A549 (cell line): ENCODE measurements at regions not wholly inside any gene's neighbourhood (a gene's known extent, or its start where the extent isn't known, plus 50 kb on each side); places are given as distances from the start of the nearest gene placed in this dataset.

Experiments
- ATAC-seq, 2 experiments: fragments of 200-7000 bp in 1 of 2; fragments of >200 bp in 1 of 2; cut with Nextera tagmentation in 1 of 2; cut with Tn5 transposase in 1 of 2; 3 replicates each; pipeline versions ENCODE4 v1.8.0 to v1.9.1; 2018 to 2020; ENCODE audit warnings: mild to moderate bottlenecking in 1 of 2, moderate library complexity in 1 of 2
- CTCF ChIA-PET: fragments of 300-600 bp; sonication (Branson Sonifier 250); formaldehyde crosslinking; extraction: SDS; loops from one replicate; lab custom pipeline; 2021; ENCODE audit warnings: antibody characterized with exemption, inconsistent platforms; lab: Yijun Ruan, JAX
- POLR2A ChIA-PET: fragments of 350-600 bp; formaldehyde crosslinking; extraction: SDS; loops from one replicate; lab custom pipeline; 2021; ENCODE audit warnings: antibody characterized with exemption, inconsistent platforms; lab: Yijun Ruan, JAX
- DNase-seq, 2 experiments: peaks; one replicate each; pipeline versions ENCODE4 v3.0.0 to v3.0.0-alpha.2; 2011 to 2016; ENCODE audit warnings: low read depth in 1 of 2, low spot score in 1 of 2
- FAIRE-seq: peaks from 2 replicates; lab custom pipeline; 2011; peaks lifted over from hg19 to GRCh38; lab: Jason Lieb, UNC
- H3K27ac ChIP-seq, 2 experiments: fragments of >200 bp; sonication (Bioruptor Twin); formaldehyde crosslinking; 3 replicates each; pipeline ENCODE4 v1.5.1; 2016 to 2017
- H3K4me1 ChIP-seq: fragments of >200 bp; sonication (Bioruptor Twin); formaldehyde crosslinking; 3 replicates; pipeline ENCODE4 v1.6.1; 2016
- H3K4me2 ChIP-seq: fragments of >200 bp; sonication (Bioruptor Twin); formaldehyde crosslinking; 3 replicates; pipeline ENCODE4 v1.6.1; 2016
- H3K4me3 ChIP-seq: fragments of >200 bp; sonication (Bioruptor Twin); formaldehyde crosslinking; 3 replicates; pipeline ENCODE4 v1.5.1; 2016
- H3K9me3 ChIP-seq: fragments of >200 bp; sonication (Bioruptor Twin); formaldehyde crosslinking; 3 replicates; pipeline ENCODE4 v1.6.1; 2016
- BHLHE40 ChIP-seq: IDR thresholded peaks from 2 replicates; pipeline ENCODE4 v1.6.1; 2012; ENCODE audit warnings: low read depth, low read length, inconsistent platforms
- CBX2 ChIP-seq: fragments of 200-600 bp; sonication (generic); IDR thresholded peaks from 2 replicates; pipeline ENCODE4 v1.6.1; 2016; ENCODE audit warnings: low read depth, mild to moderate bottlenecking, borderline replicate concordance
- CHD2 ChIP-seq: fragments of 150-350 bp; IDR thresholded peaks from 2 replicates; pipeline ENCODE4 v1.6.1; 2014; ENCODE audit warnings: low read length; ENCODE audit not compliant: partially characterized antibody
- EHF ChIP-seq: fragments of 250-450 bp; sonication (Bioruptor Pico); IDR thresholded peaks from 2 replicates; pipeline ENCODE4 v1.5.0; 2020; ENCODE audit warnings: mild to moderate bottlenecking
- FOSB ChIP-seq: fragments of 250-450 bp; sonication (Bioruptor Pico); IDR thresholded peaks from 2 replicates; pipeline ENCODE4 v1.5.0; 2020; ENCODE audit warnings: mild to moderate bottlenecking, moderate library complexity
- GATA3 ChIP-seq: IDR thresholded peaks from 2 replicates; pipeline ENCODE4 v1.6.1; 2012; ENCODE audit warnings: borderline replicate concordance
- HEYL ChIP-seq: fragments of 250-450 bp; sonication (Bioruptor Pico); IDR thresholded peaks from 2 replicates; pipeline ENCODE4 v1.8.0; 2021; ENCODE audit warnings: mild to moderate bottlenecking, moderate library complexity
- HOXA7 ChIP-seq: fragments of 250-450 bp; sonication (Bioruptor Pico); IDR thresholded peaks from 2 replicates; pipeline ENCODE4 v1.5.0; 2020; ENCODE audit warnings: mild to moderate bottlenecking, moderate library complexity
- HOXB13 ChIP-seq: fragments of 250-450 bp; sonication (Bioruptor Pico); IDR thresholded peaks from 2 replicates; pipeline ENCODE4 v1.5.0; 2020; ENCODE audit warnings: low read depth, mild to moderate bottlenecking, moderate library complexity
- KDM5A ChIP-seq: fragments of 200-600 bp; sonication (generic); IDR thresholded peaks from 2 replicates; pipeline ENCODE4 v1.6.1; 2016; ENCODE audit warnings: antibody characterized with exemption, mild to moderate bottlenecking
- MAZ ChIP-seq: fragments of 150-350 bp; IDR thresholded peaks from 2 replicates; pipeline ENCODE4 v1.6.1; 2014; ENCODE audit warnings: antibody characterized with exemption, low read depth, low read length, borderline replicate concordance
- MYC ChIP-seq: IDR thresholded peaks from 2 replicates; pipeline ENCODE4 v1.6.1; 2012; ENCODE audit warnings: mild to moderate bottlenecking, inconsistent platforms, low read length, improper control_type of control experiment, borderline replicate concordance
- NPAS2 ChIP-seq: fragments of 250-450 bp; sonication (Bioruptor Pico); IDR thresholded peaks from 2 replicates; pipeline ENCODE4 v1.8.0; 2022; ENCODE audit warnings: mild to moderate bottlenecking, moderate library complexity, borderline replicate concordance
- PHF8 ChIP-seq: fragments of 200-600 bp; sonication (generic); IDR thresholded peaks from 2 replicates; pipeline ENCODE4 v1.6.1; 2016; ENCODE audit warnings: low read depth, mild to moderate bottlenecking, antibody characterized with exemption, moderate library complexity, borderline replicate concordance
- POLR2A ChIP-seq: IDR thresholded peaks from 2 replicates; pipeline ENCODE4 v1.6.1; 2012; ENCODE audit warnings: mild to moderate bottlenecking, low read length
- RAD21 ChIP-seq, 2 experiments: fragments of >200 bp in 1 of 2; sonication (Bioruptor Twin) in 1 of 2; formaldehyde crosslinking in 1 of 2; IDR thresholded peaks in 1 of 2; conservative IDR thresholded peaks in 1 of 2; 2 replicates in 1 of 2; 3 replicates in 1 of 2; pipeline ENCODE4 v1.6.1; 2012 to 2018; ENCODE audit warnings: inconsistent platforms in 1 of 2
- SMC3 ChIP-seq: fragments of >200 bp; sonication (Bioruptor Twin); formaldehyde crosslinking; IDR thresholded peaks from 3 replicates; pipeline ENCODE4 v1.6.1; 2018; ENCODE audit warnings: inconsistent platforms
- ZC3H11A ChIP-seq: fragments of 450-650 bp; IDR thresholded peaks from 2 replicates; pipeline ENCODE4 v1.6.1; 2014; ENCODE audit warnings: antibody characterized with exemption, mild to moderate bottlenecking
- ZNF302 ChIP-seq: fragments of 250-450 bp; sonication (Bioruptor Pico); IDR thresholded peaks from 2 replicates; pipeline ENCODE4 v1.9.0; 2021; ENCODE audit warnings: inconsistent platforms, mild to moderate bottlenecking, moderate library complexity
- ZSCAN20 ChIP-seq: fragments of 250-450 bp; sonication (Bioruptor Pico); IDR thresholded peaks from 2 replicates; pipeline ENCODE4 v1.8.0; 2022; ENCODE audit warnings: mild to moderate bottlenecking, moderate library complexity
- WGBS: methylation state at CpG from one replicate; pipeline ENCODE4 v1.1.6; 2017; ENCODE audit errors: missing lambda C conversion rate; 5-methylcytosine and 5-hydroxymethylcytosine counted together
- TF ChIP-seq, protein P1 (sequence below): fragments of >200 bp; sonication (Bioruptor Twin); formaldehyde crosslinking; IDR thresholded peaks from 2 replicates; pipeline ENCODE4 v1.6.1; 2016
- TF ChIP-seq, protein P2 (sequence below): fragments of >200 bp; sonication (Bioruptor Twin); formaldehyde crosslinking; IDR thresholded peaks from 3 replicates; pipeline ENCODE4 v1.6.1; 2016
- TF ChIP-seq, protein P3 (sequence below): IDR thresholded peaks from 2 replicates; pipeline ENCODE4 v1.6.1; 2012
- TF ChIP-seq, protein P4 (sequence below): IDR thresholded peaks from 2 replicates; pipeline ENCODE4 v1.6.1; 2012; ENCODE audit warnings: low read depth, borderline replicate concordance
- TF ChIP-seq, protein P5 (sequence below): fragments of >200 bp; sonication (Bioruptor Twin); formaldehyde crosslinking; IDR thresholded peaks from 3 replicates; pipeline ENCODE4 v1.5.1; 2016

DNA sequence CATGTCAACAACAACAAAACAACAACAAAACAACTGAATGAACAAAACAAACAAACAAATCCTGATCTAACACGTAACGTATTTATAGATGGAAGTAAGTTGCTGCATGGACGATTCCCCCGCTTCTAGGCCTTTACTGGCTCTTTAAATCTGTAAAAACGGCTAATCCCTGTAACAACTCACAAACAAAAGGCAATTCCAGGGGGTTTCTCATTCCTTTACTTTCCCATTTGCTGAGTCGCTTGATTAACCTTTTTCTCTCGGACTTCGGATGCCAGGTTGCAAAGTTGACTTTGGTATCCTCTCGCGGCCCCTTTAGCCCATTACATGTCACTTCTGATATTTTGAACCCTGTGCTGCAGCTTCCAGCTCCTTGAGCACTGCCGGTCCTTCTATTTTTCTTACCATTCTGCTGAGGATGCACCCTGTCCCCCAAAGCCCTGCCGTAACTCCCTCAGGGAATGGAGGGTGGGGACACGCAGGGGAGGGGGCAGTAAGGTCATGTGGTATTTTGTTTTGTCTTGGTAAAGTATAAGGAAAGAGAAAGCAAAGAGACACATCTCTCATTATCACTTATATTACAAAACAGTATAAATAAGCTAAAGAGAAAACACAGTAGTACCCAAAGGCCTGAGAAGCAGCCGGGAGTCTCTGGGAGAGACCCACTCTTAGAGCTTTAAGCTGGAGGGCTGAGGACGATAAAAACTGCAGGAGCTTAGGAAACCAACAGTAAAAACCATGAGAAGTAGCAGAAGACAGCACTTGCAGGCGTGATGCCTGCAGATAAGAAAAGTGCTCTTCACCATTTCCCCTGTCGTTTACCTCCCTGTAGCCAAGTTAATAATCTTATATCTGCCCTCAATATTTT lies 457.8 kb upstream of the ZNF717 start:
- 20% methylated on average over 17 of the region's 17 CpGs for WGBS
- CTCF ChIA-PET = no interaction called here
- Histone ChIP-seq H3K4me1 (no peaks in the 10 kb centered on the region), H3K27ac (no peak overlapping the region), H3K4me3 (no peak overlapping the region), H3K9me3 (no peaks in the 10 kb centered on the region; the same call in 2 of the 3 replicates), H3K4me2 (no peak overlapping the region)
- no peak for ATAC-seq
- TF ChIP-seq, protein P1, sequence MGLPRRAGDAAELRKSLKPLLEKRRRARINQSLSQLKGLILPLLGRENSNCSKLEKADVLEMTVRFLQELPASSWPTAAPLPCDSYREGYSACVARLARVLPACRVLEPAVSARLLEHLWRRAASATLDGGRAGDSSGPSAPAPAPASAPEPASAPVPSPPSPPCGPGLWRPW = no peak
- TF ChIP-seq, protein P2, sequence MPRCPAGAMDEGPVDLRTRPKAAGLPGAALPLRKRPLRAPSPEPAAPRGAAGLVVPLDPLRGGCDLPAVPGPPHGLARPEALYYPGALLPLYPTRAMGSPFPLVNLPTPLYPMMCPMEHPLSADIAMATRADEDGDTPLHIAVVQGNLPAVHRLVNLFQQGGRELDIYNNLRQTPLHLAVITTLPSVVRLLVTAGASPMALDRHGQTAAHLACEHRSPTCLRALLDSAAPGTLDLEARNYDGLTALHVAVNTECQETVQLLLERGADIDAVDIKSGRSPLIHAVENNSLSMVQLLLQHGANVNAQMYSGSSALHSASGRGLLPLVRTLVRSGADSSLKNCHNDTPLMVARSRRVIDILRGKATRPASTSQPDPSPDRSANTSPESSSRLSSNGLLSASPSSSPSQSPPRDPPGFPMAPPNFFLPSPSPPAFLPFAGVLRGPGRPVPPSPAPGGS = no peak
- TF ChIP-seq HOXB13 (CRISPR knock-in tag) (no peak), GATA3 (no peak), HEYL (CRISPR knock-in tag) (no peak), BHLHE40 (no peak), POLR2A (no peak), CBX2 (no peak), RAD21 (conservative IDR thresholded peaks at IDR 0.05 in 1 of 2, IDR thresholded peaks at IDR 0.05 in 1 of 2) (no peak), ZNF302 (CRISPR knock-in tag) (no peak), PHF8 (no peak), CHD2 (no peak), MAZ (no peak), MYC (no peak), KDM5A (no peak), NPAS2 (no peak), SMC3 (no peak), ZSCAN20 (no peak), HOXA7 (CRISPR knock-in tag) (no peak)
- no peak for DNase-seq
- no peak for FAIRE-seq
- POLR2A ChIA-PET = no interaction called here

DNA sequence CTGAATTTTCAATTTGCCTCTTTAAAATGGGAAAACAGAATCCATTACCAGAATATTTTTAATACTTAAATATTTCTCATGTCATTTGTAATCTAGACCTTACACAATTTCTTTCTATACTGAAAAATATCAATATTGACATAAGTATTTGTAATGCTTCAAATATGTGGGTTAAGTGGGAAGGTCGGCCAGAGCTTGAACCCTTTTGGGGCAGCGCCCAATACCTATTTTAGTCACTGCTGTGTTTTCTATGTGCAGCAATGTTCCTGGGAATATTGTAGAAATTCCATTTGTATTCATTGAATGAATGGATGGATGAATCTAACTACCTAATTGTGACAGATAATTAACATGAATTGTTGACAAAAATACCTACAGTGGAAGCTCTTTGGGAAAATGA lies 459.7 kb upstream of the ZNF717 start:
- 0% methylated on average over 2 of the region's 2 CpGs for WGBS
- ATAC-seq = no peak

More for the DNA sequence above, 459.7 kb upstream of the ZNF717 start:
- Histone ChIP-seq H3K27ac (no peak overlapping the region), H3K9me3 (no peaks in the 10 kb centered on the region; the same call in 2 of the 3 replicates), H3K4me1 (no peaks in the 10 kb centered on the region), H3K4me3 (no peak overlapping the region)
- CTCF ChIA-PET = no interaction called here
- DNase-seq = no peak
- TF ChIP-seq, protein P3, sequence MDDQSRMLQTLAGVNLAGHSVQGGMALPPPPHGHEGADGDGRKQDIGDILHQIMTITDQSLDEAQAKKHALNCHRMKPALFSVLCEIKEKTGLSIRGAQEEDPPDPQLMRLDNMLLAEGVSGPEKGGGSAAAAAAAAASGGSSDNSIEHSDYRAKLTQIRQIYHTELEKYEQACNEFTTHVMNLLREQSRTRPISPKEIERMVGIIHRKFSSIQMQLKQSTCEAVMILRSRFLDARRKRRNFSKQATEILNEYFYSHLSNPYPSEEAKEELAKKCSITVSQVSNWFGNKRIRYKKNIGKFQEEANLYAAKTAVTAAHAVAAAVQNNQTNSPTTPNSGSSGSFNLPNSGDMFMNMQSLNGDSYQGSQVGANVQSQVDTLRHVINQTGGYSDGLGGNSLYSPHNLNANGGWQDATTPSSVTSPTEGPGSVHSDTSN = no peak
- no peak for TF ChIP-seq FOSB (CRISPR knock-in tag)
- TF ChIP-seq ZC3H11A = no peak
- TF ChIP-seq, protein P4, sequence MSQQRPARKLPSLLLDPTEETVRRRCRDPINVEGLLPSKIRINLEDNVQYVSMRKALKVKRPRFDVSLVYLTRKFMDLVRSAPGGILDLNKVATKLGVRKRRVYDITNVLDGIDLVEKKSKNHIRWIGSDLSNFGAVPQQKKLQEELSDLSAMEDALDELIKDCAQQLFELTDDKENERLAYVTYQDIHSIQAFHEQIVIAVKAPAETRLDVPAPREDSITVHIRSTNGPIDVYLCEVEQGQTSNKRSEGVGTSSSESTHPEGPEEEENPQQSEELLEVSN = no peak
- TF ChIP-seq MAZ = no peak
- no peak for TF ChIP-seq EHF
- TF ChIP-seq, protein P5, sequence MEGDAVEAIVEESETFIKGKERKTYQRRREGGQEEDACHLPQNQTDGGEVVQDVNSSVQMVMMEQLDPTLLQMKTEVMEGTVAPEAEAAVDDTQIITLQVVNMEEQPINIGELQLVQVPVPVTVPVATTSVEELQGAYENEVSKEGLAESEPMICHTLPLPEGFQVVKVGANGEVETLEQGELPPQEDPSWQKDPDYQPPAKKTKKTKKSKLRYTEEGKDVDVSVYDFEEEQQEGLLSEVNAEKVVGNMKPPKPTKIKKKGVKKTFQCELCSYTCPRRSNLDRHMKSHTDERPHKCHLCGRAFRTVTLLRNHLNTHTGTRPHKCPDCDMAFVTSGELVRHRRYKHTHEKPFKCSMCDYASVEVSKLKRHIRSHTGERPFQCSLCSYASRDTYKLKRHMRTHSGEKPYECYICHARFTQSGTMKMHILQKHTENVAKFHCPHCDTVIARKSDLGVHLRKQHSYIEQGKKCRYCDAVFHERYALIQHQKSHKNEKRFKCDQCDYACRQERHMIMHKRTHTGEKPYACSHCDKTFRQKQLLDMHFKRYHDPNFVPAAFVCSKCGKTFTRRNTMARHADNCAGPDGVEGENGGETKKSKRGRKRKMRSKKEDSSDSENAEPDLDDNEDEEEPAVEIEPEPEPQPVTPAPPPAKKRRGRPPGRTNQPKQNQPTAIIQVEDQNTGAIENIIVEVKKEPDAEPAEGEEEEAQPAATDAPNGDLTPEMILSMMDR = no peak
- TF ChIP-seq, all 56 proteins: peak for 0
- FAIRE-seq = no peak
- H3K4me2 ChIP-seq = no peak overlapping the region
- POLR2A ChIA-PET = no interaction called here
